NCI-H2029 (cell line): ENCODE measurements at regions not wholly inside any gene's neighbourhood (a gene's known extent, or its start where the extent isn't known, plus 50 kb on each side); places are given as distances from the start of the nearest gene placed in this dataset.
"Not testable (repeated sequence)": the region's sequence is repeated elsewhere in the genome, so short reads cannot be mapped to it uniquely, and the experiment has no call there.

Experiments used
- DNase-seq: peaks from one replicate; lab custom pipeline; 2025; lab: John Stamatoyannopoulos, UW

DNA sequence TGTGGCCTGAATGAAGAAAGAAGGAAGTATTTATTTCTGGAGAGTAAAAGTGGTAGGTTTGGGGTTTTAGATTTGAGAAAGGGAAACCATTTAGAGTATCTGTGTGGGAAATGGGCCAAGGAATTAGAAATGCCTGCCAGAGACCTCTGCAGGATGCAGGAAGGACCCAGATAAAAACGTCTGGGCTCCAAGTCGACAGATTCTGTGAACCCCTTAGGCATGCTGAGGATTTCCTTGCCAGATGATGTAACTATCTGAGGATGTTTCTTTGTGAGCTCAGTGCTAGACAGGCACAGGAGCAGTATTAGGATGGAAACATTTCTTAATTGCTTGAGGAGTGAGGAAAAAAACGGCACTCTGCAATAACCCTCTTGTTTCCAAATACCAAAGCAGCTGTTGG lies 251.8 kb upstream of the DMRT1 start:
- DNase-seq = no peak

DNA sequence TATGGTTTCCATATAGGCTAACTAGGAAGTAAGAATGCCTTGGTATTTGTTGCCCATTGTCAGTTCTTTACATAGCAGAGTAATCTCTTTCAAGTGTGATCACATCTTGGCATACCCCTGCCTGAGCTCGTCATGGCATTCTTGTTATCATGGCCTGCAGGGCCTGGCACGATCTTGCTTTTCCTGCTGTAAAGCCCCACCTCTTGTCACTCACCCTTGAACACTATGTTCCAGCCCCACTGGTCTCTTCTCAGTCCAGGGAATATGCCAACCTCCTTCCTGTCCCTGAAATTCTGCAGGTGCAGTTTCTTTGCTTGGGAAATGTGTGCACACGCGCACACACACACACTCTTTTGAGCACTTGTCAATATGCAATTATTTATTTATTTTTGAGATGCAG lies 250.2 kb upstream of the DMRT1 start:
- DNase-seq = peak; percentile 27

DNA sequence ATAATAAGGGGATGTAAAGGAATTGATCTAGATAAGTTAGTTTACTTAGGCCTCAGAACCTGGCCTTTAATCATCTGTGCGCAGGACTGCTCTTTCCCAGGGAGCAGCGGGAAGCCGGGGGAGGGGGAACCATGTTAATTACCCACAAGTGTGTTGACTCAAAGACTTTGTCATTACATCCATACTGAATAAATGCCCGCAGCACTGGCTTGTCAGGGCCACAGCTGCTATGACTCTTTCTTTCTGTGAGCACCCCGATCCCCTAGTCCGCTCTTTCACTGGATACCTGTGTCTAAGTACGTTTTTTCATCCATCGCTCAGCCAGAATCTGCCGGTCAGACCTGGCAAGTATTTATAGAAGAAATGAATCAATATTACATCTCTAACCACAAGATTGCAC lies 249.3 kb upstream of the DMRT1 start:
- DNase-seq = no peak

DNA sequence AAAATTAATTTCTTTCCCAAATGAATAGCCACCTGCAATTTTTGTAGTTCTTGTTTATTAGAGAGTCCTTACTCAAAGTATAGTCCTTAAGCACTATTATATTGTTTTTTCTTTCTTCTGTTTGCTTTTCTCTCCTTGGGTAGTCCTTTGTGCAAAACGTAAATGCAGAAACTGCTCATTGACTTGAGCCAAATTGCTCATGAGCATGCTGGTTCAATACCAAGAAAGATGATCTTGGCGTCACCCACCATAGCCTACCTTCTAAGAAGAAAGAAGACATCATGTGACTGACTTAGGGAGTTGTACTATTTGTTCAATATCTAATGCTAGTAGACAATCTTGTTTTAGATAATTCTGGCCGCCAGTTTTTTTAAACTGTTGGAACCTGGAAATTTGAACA lies 248.8 kb upstream of the DMRT1 start:
- DNase-seq = no peak

DNA sequence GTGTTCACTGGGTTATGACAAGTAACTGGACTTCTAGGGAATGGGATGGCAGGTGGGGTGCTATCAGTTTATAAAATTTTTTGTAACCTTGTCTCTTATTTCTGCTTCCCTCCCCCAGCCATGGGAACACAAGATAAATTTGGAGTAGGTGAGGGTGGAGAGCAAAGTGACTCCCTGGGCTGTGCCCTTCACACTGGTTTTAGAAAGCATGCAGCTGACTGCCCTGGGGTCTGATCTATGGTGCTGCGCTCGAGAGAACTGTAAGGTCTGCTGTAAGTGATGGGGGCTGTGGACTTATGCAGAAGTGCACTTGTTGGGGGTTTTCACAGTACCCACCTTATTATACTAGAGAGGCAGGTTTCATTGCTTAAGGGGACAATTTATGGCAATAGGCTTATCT lies 247.7 kb upstream of the DMRT1 start:
- DNase-seq = no peak

DNA sequence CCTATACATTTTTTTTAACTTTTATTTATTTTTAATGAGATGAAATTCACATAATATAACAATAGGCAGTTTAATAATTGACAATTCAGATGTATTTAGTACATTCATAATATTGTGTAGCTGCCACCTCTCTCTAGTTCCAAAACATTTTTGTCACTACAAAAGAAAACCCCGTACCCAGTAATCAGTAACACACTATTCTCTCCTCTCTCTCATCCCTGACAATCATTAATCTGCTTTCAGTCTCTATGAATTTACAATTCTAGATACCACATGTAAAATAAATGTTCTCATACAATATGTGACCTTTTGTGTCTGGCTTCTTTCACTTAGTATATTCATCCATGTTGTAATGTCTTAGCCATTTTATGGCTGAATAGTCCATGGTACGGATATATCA lies 244.8 kb upstream of the DMRT1 start:
- no peak for DNase-seq

DNA sequence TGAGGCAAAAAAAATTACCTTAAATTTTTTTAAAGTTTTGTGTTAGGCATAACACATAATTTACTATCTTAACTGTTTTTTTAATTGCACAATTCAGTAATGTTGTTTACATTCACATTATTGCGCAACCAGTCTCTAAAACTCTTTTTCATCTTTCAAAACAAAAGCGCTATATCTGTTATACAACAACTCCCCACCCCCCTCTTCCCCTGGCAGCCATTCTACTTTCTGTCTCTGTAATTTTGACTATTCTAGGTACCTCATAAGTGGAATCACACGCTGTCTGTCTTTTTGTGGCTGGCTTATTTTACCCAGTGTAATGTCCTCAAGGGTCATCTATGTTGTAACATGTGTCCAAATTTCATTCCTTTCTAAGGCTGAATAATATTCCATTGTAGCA lies 241.5 kb upstream of the DMRT1 start:
- DNase-seq = no peak

DNA sequence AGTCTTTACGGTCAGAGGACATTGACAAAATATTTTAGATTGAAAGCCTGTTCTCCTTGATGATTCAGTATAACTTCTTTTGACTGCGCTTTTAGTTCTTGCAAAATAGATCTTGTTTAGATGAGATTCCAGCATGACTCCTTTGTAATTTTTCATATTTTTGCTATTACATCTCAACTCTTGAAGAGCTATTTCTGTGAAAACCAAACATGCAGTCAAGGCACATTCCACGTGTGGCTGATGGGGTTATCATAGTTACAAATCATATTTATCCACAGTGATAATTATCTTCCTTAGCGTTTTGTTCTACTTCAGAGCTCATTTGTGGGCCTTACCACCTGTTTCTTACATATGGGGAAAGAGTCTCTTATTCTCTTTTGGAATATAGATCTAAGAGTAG lies 238.8 kb upstream of the DMRT1 start:
- DNase-seq = no peak

DNA sequence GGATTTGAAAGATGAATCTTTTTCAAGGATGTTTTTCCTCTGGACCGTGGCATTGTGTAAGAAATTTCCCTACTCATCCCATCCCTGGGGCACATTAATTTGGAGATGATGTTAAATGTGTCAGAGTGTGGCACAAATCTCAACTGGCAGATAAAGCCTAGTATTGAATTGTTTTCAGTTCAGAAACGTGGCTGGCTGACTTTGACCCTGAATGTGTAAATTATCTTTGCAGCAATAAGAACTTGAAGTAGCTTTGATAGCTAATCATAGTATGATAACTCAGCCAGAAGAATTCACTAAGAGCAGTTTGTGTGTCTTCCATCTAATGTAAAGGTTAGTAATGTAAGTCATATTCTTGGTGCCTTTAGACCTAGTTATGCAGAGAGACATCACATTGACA lies 238.4 kb upstream of the DMRT1 start:
- no peak for DNase-seq

DNA sequence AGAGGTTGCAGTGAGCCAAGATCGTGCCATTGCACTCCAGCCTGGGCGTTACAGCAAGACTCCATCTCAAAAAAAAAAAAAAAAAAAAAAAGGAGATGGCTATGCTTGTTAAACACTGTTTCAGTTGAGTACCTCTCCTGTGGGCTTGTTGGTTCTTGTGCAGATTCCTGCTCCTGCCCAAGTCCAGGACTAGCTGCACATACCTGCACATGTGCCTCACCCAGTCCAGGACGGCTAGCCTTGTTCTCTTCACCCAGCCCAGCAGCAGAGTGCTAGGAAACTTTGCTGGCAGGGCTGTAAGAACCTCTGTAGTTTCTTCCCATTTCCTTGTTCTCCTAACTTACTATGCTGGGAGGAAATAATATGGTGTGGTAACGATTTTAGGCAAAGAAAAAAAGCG lies 234.1 kb upstream of the DMRT1 start:
- no peak for DNase-seq

DNA sequence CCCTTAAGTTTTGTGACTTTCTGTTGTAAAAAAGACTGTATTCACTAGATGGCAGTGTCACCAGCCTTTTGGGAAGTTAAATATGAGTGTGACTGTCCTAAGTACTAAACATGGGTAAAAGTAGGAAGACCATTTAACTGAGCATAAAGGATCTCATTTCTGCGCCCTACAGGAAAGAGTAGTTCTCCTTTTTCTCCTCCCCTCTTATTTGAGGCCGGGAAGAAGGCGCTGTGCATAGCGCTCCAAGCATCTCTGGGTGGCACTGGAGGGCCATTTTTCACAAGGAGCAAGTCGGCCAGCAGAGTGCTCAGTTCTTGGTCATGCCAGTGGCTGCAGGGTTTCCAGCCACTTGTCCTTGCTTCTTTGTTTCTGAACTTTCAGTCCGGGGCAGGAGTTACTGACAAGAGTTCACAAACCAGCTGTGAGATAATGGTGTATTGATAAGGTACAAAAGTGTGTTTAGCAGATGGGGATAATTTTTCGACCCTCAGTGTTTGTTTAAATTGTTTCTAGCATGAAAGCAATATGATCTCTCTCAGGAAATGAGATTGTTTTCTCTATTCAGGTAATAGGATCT lies 227.6 kb upstream of the DMRT1 start:
- DNase-seq = peak; percentile 19

DNA sequence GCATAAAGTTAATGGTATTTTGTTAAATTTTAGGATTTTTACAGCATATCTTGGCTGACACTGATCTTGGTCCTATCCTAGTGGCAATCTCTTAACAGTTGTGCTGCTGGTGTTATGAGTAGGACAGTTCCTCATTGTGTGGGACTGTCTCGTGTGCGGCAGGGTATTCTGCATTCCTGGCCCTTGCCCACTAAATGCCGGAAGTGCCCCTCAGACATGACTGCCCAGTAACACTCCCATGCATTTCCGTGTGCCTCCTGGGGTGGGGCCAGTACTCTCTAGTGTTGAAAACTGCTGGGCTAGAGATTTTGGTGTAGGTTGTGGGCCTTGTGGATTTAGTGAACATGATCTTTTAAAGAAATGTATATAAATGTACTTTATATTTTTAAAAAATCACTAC lies 227.1 kb upstream of the DMRT1 start:
- no peak for DNase-seq

DNA sequence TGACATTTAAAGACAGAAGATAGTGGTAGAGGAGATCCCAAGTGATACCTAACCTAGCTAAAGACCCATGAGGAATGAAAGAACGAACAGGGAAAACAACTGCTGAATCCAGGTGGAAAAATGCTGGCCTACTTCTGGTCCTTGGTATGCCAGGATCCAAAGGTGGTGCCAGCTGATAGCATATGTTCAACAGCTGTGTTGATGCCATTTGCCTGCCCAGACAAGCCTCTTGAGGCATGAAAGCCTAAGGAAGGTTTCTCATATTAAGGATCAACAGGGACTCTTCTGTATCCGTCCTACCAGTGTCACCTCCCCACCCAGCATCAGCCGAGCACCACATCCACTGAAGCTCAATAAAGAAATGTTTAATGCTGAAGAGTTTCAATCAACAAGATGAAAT lies 225.7 kb upstream of the DMRT1 start:
- DNase-seq = no peak

DNA sequence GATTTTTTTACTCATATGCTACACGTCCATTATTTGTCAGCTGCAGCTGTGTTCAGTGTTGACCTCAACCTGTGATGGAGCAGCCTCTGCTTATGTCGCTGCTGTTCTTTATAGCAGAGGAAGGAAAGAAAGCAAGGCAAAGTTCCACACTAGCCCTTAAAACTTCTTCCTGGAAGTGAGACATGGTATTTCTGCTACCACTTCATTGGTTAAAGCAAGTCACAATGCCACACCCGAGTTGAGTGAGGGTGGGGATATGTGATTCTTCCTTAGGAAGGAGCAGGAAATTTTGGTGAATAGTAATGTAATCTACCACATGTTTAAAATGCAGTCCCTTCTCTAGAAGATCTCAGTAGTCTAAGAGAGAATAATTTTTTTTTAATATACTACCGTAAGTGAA lies 224.8 kb upstream of the DMRT1 start:
- DNase-seq = no peak

DNA sequence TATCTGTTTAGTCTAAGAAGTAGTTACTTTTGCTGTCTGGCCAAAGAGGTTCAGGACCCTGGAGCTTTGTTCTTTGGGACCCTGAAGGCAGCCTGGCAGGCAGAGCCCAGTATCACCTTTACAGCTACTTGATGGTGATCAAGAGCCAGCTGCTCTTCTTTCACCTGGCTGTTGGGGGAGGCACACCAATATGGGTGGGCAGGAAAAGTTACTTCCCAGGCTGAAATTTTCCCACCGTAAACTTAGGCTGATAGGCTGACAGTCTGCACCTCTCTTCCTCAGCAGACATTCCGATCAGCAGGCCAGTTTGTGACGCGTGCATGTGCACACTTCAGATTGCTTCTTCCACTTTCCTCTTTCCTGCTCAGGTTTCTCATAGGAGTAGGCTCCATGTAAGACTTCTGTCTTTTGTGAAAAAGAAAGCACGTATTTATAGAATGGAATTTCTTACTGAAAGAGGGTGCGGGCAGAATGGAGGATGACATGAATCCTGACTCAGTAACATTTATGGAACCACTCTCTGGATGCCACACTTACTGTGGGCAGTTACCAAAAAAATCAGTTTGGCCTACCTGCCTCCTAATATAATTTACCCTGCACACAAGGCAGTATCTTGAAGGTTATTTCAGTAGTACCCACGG lies 223.9 kb upstream of the DMRT1 start:
- no peak for DNase-seq

DNA sequence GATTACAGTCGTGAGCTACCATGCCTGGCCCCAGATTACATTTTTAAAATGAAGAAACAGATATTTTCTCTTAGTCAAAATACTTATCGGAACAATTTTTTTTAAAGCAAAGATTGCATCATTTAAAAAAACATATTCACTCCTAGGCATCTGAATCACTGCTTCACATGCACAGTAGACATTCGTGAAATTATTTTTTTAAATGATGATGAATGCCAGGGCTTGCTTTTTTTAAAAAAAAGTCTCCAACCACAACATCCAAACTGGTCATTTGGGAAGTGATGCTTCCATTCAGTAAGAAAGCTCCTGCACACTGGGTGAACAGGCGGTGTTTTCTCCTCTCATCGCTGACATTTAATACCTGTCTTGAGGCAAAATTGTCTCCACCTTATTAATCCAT lies 223.0 kb upstream of the DMRT1 start:
- DNase-seq = no peak

DNA sequence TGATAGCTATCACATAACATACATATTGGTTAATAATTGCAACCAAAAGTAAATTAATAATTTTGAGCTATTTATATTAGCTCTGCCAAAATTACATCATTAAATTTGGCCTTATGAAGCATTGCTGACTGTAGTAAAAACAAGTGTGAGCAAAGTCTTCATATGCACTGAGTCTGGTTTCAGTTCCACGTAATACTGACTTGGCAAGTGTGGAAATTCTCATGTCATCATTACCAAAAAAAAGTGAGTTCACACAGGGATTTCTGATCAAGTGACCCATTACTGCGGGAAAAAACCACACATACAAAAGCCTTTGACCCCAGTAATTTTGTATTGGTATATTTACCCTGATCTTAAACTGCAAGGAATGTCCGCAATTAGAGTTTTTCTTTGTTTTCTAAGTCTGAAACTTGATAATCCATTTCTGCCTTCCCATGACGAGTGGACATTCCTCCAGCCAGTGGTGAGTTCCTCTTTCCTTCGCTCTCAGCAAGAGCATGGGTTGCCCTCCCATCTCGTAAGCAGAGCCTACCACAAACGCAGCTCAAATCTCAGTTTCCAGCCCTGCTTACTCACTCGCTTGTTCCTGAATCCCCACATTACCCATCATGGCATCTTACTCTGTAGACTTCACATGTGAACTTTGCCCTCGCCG lies 220.2 kb upstream of the DMRT1 start:
- DNase-seq = no peak

DNA sequence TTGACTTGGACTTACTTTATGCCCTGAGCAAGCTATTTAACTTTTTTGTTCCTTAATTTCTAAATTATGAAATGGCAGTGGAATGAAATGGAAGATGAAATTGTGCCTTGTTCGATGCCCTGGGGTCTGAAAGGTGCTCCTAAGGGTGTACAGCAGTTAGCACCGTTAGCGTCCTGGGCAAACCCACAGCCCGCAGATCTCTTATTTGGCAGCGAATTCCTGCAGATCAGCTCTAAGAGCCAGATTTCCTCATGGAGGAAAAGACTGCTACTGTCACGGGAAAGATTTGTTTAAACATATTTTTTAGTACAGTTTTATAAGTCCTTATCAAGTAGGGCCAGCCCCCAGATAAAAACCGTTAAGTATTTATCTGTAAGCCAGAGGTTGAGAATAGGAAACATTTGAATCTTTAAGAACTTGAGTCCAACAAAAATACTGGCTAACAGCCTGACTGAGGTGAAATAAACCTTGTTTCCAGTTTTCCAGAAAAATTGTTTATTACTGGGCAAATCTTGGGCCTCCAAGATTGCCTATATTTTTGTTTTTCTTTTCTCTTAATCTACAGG lies 216.5 kb upstream of the DMRT1 start:
- DNase-seq = no peak

DNA sequence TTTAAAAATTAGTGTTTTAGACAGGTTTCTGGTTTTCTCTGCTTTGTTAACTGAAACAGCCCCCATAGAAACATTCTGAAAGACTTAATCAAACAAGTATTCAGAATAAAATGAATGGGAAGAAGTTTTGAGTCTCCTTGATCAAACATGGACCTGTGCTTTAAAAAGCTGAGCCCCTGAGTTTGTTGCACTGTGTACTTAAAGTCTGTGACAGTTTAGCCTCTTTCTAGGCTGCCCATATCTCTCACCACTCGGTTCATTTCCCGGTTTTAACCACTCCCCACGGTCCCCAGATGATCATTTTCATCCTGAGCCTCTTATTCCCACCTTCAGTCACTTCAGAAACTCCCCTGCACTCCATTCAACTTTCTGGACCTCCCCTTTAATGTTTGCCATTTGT lies 215.9 kb upstream of the DMRT1 start:
- DNase-seq = no peak

DNA sequence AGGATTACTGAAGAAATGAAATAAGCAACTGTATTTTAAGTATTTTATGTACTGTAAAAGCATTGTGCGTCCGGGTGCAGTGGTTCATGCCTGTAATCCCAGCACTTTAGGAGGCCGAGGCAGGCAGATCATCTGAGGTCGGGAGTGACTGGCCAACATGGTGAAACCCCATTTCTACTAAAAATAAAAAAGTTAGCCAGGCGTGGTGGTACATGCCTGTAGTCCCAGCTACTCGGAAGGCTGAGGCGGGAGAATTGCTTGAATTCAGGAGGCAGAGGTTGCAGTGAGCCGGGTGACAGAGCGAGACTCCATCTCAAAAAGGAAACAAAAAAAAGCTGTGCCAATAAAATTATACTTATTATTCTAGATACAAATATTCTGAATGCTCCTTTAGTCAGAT lies 215.4 kb upstream of the DMRT1 start:
- not testable (repeated sequence) for DNase-seq

DNA sequence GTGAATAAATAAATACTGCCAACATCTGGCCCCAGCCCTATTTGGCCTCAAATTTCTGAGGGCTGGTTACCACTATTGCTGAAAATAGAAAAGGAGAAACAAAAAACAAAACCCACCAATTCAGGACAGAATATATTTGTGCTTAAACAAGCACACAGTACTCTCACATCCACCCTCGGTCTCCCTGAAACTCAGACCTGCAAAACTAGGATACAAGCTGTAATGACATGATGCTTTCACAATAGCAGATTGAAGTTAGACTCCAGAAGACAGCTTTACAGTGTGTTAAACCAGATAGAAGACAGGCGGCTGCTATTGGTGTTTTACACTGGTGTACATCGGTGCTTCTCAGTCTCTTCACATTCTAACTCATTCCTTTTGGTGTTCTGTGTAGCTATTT lies 214.9 kb upstream of the DMRT1 start:
- DNase-seq = no peak

DNA sequence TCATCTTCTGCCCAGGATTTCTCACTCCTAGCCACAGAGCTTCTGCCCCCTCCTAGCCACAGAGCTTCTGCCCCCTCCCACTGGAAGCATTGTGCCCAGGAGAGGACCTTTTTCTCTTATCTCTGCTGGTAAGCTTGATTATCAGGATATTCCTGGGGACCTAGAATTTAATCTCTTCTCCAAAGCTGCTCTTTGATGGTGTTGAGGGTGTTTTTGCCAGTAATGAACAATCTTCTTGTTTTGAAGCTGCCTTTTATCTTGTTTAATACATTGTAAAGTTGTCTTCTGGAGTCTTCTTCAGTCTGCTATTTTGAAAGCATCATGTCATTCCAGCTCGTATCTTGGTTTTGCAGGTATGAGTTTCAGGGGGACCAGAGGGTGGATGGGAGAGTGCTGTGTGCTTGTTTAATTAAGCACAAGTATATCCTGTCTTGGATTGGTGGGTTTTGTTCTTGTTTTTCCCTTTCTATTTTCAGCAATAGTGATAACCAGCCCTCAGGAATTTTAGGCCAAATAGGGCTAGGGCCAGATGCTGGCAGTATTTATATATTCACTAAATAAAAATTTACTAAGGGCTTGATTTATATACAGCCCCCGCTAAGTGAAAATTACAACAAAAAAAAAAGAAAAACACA lies 214.0 kb upstream of the DMRT1 start:
- DNase-seq = no peak

DNA sequence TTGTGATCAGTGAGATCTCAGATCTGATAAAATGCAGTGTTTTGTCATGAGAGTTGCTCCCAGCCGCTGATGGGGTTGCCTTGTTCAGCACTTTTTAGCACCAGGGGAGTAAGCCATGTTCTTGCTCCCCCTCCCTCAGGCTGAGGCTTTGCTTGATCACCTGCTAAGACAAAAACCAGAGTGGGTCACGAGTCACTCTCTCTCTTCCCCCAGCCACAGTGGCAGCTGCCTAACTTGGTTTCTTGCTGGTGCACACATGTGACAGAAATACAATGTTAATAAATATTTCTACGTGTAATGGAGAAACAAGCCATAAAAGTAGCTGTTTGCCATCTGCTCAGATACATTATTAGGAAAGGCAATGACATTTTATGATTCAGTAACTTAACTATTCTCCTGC lies 212.4 kb upstream of the DMRT1 start:
- no peak for DNase-seq
